Stimulated activated CD8-positive, alpha-beta memory T cell treated with anti-CD3 and anti-CD28 coated beads, Interleukin-2, amount 100 ng/mL, for 1 hour (primary cell): ENCODE measurements at regions not wholly inside any gene's neighbourhood (a gene's known extent, or its start where the extent isn't known, plus 50 kb on each side); places are given as distances from the start of the nearest gene placed in this dataset.
"Not testable (repeated sequence)": the region's sequence is repeated elsewhere in the genome, so short reads cannot be mapped to it uniquely, and the experiment has no call there.

ENCODE experiments used
- DNase-seq, 2 donors: peaks; one replicate each; pipeline ENCODE4 v3.0.0-alpha.2; 2020; ENCODE audit warnings: low read depth in 2 of 2

DNA sequence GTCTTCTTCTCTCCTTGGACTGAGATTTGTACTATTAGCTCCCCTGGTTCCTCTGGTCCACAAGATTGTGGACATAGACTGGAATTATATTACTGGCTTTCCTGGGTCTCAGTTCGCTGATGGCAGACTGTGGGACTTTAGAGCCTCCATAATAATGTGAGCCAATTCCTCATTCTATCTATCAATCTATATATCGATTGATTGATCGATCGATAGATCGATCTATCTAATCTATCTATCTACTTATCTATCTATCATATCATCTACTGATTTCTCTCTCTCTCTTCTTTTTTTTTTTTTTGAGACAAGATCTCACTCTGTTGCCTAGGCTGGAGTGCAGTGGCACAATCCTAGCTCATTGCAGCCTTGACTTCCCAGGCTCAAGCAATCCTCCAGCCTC lies 51.5 kb upstream of the DDR1 start:
- DNase-seq: no peak

DNA sequence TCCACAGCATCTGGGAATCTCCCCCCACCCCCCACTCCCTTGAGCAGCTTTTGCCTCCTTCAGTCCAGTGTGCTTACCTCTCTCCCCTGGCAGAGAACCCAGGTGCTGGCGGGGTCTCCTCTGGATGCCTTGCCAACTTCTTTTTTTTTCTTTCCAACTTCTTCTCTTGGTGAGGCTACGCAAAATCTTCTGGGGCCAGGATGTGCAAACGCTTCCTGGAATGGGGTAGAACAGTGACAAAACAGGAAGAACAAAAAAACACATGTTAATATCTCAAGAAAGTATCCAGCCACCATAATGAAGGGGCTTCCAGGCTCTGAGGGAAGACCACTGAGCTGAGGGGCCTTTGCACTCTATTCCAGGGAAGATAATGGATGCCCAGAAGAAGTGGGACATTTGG lies 53.9 kb upstream of the DDR1 start:
- DNase-seq: no peak

DNA sequence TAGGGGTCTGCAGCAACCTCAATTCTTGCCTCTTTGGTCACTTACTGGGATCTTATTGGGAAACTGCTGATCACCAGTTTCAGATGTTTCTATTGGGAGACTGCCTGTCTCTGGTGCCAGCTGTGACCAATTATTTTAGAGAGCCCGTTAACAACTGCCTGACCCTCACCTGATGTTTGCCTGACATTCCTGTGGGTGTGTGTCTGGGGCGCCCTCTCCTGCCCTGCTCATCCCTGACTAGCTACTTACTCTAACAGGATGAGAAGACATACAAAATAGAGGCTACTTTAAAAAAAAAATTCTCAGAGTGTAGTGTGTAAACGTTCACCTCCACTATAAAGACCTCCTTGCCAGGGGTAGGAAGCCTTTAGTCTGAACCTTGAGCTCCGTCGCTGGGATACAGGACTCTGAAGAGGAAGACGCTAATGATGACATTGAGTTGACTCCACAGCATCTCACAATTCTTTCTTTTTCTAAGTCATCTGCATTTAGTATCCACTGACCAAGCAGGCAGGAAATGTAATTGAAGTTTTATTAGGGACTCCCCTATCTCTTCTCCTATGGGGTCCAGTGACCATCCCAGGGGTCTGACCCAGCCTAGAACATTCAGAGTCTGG lies 54.6 kb upstream of the DDR1 start:
- no peak for DNase-seq

DNA sequence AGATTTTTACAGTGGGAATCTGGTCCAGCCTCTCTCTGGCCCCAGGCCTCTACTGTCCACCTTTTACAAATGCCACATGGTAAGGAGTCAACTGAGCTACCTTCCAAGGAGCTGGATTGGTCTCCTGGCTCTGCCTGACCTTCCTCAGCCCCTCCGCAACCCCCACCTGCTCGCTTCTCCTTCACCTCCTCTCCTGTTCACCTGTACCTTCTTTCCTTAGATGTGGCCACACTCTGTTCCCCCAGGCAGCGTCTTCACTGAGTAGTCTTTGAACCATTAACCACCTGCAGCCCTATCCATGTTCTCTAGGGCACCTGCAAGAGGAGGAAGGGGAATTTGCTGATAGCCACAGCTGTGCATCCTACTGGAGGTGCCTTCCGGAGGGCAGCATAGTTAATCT lies 55.3 kb upstream of the DDR1 start:
- no peak for DNase-seq

DNA sequence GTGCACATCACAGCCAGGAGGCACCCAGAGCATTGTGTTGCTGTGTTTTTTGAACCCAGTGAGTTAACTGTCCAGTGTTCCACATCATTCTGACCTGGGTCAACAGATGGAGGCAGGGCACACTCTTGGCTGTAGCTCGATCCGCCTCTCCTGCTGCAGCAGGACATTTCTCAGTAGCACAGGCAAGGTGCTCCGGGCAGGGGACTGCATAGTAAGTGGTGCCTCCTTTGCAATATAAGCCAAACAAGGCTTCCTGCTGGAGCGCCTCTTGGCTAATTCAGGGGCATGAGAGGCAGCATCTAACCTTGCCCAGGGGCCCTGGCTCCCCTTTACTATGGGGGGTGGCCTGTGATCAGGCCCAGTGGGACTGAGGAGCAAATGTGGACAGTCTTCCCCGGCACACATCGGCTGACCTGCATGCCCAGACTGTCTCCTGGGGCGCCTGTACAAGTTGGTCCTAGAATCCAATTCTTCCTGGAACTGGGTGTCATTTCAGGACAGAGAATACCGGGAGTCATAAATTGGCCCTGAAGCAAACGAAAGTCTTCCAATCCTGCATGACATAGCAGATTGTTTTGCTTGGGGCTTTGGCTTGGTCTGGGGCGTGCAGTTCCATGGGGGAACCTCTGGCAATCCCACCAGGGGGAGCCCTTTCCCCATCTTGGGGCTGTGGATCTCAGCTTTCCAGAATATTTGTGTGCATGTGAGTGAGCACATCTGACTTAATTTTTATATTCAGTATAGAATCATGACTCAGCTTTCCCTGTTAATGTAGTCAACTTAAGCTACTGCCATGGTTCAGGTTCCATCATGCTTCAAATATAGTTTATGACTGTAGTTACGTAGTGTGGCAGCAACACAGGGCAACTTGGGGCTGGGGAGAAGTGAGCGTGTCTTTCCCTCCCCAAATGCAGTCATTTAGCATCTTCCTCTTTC lies 56.0 kb upstream of the DDR1 start:
- DNase-seq: peak; percentile 61 to 72

DNA sequence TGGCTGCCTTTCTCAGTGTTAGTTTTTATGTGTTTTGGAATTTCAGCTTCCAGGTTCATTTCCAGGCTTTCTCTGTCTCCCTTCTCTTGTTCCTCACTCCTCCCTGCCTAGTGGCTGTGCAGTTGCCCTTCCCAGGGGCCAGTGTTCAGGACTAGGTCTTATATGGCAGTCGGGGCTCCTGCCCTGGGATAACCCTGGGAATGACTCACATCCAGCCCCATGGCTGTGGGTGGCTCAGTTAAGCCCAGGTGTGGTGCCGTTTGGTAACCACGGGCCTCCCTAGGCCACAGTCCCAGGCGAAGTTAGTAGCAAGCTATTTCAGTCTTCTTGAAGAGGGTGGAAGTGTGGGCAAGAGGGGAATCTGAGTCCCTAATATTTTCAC lies 57.4 kb upstream of the DDR1 start:
- DNase-seq: no peak

DNA sequence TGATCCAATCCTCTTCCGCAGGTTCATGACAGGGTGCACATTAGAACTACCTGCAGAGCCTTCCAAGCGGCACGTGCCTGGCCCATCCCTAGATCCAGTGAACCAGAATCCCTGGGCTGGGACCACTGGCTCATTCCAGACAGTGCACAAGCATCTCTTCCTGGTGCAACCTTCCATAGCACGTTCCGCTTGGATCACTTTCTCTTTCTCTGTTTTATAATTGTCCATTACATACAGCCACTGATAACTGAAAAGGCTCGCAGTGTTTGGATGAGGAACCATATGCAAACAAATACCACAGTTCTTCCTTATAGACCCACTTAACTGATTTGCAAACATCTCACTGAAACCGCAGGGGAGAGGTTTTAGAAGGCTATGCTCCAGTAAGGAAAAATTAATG lies 59.6 kb upstream of the DDR1 start:
- DNase-seq: no peak

DNA sequence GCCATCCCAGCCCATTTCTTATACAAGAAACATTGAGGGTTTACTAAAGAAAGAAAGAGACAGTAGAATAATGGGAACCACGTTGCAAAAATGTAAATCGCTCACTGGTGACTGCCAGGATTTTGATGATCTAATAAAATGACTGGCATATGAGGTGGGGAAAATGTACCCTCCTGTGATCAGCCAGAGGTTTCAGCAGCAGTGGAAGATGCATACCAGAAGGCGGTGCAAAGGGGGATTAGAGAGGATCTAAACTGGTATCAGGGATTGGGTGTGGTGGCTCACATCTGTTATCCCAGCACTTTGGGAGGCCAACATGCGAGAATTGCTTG lies 60.8 kb upstream of the DDR1 start:
- DNase-seq: no peak

DNA sequence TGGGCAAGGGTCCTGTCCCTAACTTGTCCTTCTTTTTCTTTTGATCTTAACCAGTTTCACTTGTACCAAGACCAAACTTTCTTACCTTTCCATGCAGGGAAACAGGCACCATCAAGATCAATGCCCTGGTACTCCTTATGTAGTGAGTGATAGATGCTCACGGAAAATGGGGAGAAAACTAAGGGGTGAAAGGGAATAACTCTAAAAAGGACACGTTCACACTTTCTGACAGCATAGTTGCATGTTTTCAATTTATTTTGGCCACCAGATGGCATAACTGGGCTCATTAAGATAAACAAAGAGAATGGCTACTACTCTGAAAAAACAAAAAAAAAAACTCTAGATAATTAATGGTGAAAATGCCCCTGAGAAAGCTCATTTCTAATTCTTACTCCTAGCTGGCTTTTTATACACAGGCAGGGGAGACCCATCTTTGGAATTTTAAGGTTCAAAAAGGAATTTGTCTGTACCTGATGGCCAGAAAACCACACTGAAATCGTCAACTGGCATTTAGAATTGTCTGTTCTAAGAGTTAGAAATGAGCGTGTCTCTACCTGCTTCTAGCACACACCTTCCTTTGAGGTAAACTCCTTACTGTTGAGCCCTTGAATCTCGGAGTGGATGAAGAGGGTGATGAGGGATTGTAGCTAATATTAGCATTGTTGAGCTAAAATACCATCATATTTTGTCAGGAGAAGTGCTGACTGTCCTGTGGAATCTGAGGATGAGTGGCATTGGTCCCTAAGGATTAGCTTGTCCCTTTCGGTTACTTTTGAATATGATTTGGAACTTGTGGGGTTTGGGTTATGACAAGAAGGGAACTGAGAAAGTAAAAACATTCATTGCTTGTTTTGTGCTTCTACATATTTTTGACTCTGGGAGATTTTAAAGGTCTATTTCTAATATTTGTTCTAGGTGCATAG lies 62.2 kb upstream of the DDR1 start:
- DNase-seq: no peak

DNA sequence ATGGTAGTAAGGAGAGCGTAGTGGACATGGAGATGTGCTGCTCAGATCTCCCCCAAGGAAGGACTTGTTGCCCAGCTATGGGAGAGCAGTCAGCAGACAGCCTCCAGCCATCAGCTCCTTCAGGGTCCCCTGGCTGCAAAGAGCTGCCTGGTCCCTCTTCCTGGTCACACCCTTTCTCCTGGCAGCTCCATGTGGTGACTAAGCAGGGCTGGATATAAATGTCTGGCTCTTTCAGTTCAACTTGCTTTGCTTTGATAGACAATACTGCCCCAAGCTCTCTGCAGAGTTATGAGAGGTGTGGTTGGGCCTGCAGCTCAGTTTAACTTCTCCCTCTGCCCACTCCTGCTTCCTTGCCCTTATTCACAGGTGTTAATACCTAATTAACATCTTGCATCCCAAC lies 64.1 kb upstream of the DDR1 start:
- DNase-seq: no peak

DNA sequence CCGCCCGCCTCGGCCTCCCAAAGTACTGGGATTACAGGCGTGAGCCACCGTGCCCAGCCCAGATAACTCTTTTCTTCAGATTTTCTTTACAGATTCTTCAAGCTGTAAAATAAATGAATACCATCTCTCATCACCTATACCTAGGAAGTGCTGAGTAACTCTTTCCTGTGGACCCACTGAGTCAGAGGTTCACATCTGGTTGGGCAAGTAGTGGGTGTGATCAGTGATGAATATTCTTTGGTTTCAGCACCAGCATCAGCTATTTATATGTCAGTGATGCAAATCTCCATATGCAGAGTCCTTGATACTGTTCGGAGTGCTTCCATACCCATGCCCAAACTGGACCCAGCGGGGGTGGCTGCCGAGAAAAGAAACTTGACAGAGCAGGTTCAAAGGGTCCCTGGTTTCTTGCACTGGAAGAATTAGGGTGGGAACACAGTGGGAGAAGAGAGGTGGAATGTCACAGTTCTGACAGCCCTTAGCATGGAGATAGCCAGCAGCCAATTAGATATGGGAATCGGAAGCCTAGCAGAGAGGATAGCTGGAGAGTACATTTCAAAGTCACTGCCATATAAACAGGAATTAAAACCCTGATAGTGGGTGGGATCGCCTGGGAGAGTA lies 64.9 kb upstream of the DDR1 start:
- no peak for DNase-seq

DNA sequence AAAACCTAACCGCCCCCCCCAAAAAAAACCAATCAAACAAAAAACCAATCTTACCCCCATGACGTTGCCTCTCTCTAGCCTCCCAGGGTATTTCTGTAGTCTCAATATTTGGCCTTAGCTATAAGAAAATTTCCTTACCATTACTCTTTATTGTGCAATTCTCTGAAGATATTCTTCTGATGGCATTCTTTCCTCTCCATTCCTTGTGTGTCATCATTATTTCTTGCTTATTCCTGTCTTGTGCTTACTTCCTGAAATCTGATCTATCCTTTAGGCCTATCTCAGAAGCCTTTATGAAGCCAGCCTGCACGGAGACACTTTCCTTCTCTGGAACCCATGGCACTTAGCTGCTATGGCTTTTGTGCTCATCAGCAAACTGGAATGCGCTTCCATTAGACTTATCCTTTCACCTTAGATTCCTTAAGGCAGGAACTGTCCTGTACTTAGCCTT lies 65.9 kb upstream of the DDR1 start:
- no peak for DNase-seq

DNA sequence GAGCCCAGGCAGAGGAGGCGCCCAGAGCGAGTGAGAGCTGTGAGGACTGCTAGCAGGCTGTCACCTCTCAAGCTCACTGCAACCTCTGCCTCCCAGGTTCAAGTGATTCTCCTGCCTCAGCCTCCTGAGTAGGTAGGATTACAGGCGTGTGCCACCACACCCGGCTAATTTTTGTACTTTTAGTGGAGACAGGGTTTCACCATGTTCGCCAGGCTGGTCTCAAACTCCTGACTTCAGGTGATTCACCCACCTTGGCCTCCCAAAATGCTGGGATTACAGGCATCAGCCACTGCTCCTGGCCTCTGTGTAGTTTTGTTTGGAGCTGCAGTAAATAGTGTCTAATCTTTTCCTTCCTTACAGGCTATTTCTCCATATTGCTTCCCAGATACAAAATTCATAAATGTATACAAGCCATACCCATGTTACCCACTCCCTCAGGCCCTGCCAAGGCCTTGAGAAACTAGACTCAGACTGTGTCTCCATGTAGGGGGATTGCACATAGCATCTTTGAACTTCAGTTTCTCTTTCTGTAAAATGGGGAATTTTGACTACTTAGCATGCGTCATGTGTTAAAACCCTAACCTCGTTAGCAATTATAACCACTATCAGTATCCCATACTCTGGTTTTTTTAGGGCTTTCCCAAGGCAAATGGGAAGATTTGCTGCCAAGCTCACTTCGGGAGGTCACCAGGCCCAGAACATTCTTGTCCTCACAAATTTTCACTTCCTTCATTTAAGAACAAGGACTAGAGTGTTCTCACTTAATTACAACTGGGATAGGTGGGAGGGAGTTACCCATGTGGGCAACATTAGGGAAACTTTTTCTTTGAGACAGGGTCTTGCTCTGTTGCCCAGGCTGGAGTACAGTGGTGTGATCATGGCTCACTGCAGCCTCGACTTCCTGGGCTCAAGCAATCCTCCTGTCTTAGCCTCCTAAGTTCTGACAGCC lies 67.3 kb upstream of the DDR1 start:
- DNase-seq: no peak

DNA sequence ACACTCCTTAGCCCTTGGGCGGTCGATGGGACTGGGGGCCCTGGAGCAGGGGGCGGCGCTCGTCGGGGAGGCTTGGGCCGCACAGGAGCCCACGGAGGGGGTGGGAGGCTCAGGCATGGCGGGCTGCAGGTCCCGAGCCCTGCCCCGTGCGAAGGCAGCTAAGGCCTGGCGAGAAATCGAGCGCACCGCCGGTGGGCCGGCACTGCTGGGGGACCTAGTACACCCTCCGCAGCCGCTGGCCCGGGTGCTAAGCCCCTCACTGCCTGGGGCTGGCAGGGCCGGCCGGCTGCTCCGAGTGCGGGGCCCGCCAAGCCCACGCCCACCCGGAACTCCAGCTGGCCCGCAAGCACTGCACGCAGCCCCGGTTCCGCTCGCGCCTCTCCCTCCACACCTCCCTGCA lies 68.0 kb upstream of the DDR1 start:
- not testable (repeated sequence) for DNase-seq

DNA sequence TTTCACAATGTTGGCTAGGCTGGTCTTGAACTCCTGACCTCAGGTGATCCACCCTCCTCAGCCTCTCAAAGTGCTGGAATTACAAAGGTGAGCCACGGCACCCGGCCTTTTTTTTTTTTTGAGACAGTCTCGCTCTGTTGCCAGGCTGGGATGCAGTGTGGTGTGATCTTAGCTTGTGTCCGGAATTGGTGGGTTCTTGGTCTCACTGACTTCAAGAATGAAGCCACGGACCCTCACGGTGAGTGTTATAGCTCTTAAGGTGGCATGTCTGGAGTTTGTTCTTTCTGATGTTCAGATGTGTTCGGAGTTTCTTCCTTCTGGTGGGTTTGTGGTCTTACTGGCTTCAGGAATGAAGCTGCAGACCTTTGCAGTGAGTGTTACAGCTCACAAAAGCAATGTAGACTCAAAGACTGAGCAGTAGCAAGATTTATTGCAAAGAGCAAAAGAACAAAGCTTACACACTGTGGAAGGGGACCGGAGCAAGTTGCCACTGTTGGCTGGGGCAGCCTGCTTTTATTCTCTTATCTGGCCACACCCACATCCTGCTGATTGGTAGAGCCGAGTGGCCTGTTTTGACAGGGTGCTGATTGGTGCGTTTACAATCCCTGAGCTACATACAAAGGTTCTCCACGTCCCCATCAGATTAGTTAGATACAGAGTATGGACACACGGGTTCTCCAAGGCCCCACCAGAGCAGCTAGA lies 69.1 kb upstream of the DDR1 start:
- not testable (repeated sequence) for DNase-seq

DNA sequence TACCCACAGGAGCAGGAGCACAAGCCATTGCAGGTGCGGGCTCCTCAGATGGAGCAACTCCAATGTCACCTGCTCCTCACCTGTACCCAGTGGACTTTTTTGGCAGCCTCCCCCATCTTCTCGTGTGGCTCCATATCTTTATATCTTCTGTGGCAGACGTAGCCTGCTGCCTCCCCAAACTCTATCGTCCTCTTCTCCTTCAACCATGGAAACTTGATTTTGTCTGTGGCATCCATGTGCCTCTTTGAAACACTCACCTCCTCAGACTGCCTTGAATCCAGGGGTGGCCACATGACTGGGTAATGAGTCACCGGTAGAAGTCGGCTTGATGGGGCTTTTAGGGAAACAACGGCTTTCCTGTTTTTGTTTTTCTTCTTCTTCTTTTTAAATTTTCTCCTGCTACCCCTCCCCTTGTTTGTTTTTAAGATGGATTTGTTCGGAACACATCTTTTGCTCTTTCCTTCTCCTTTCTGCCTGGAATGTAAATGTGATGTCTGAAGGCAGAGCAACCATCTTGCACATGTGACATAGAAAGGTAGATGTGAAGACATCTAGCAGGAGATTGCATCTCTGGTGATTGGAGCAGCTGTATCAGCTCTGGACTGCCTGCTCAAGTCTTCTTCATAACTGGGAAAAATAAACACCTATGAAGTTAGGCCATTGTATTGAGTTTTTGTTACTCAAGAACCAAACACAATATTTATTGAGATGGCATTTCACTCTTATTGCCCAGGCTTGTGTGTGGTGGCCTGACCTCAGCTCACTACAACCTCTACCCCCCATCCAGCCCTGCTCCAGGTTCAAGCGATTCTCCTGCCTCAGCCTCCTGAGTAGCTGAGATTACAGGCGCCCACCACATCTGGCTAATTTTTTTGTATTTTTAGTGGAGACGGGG lies 69.9 kb upstream of the DDR1 start:
- DNase-seq: no peak

DNA sequence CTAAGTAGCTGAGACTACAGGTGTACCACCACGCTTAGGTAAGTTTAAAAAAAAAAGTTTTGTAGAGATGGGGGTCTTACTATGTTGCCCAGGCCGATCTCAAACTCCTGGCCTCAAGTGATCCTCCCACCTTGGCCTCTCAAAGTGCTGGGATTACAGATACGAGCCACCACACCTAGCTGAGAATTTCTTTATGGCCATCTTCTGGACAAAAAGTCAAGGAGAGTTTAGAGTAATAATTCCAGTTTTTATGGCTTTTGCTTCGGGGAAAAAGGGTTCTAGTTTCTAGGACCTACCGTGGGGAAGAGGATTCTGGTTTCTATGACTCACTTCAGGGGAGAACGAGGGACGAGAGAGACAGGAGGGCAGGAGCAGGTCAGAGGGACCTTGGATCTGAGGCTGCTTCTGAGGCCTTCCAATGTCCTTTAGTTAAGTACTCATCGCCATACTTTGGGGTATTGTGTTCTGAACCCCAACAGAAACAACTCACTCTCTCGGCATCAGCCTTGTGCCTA lies 69.3 kb upstream of the IER3 start:
- no peak for DNase-seq

DNA sequence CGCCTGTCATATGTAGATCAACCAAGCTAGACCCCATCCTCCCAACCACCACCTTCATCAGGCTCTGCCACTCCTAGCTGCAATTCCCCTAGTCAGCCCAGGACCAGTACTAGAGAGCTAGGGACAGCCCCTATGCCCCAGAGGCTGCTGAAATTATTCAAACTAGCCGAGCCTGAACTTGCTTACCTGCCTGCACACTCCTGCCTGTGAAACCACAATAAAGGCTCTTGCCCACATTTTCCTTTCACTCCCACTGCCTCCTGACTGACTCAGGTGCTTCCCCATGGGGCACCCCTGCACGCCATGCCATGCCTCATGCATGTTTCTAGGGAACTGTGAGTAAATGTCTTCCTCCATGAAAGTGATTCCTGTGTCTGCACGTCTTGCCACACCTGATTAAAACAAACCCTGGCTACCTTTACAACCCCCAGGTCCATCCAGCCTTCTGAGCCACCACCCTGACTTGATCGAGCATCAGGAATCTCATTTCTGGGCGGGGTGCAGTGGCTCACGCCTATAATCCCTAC lies 66.5 kb upstream of the IER3 start:
- no peak for DNase-seq

DNA sequence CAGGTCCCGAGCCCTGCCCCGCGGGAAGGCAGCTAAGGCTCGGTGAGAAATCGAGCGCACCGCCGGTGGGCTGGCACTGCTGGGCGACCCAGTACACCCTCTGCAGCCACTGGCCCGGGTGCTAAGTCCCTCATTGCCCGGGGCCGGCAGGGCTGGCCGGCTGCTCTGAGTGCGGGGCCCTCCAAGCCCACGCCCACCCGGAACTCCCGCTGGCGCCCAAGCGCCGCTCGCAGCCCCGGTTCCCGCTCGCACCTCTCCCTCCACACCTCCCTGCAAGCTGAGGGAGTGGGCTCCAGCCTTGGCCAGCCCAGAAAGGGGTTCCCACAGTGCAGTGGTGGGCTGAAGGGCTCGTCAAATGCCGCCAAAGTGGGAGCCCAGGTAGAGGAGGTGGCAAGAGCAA lies 63.2 kb upstream of the IER3 start:
- DNase-seq: not testable (repeated sequence)
